ENCODE measurements at regions not wholly inside any gene's neighbourhood (a gene's known extent, or its start where the extent isn't known, plus 50 kb on each side); places are given as distances from the start of the nearest gene placed in this dataset.

DNA sequence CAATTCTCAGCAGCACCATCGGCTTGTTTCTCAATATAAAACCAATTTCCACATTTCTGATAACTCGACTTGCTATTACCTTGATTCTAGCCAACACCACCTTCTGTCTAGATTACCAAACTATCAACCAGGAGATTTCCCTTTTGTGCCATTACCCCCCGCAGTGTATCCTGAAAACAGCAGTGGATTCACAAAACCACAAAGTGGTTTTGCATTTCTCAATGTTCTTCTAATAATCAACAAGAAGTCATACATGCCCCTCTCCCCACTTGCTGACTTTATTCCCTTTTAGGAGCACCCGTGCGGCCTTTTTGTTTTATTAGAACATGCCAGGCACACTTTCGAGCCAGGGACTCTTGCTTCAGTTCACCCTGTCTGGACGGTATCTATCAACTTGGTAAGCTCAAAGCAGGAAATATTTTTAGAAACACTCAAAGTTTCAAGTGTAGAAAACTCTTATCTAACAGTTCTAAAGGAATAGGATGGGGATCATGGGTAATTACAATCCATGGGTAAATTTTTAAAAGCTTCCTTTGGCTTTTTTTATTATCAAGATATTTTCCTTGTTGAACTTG lies 967.4 kb downstream of the EFNB2 start:
- TF ChIP-seq, protein P1, sequence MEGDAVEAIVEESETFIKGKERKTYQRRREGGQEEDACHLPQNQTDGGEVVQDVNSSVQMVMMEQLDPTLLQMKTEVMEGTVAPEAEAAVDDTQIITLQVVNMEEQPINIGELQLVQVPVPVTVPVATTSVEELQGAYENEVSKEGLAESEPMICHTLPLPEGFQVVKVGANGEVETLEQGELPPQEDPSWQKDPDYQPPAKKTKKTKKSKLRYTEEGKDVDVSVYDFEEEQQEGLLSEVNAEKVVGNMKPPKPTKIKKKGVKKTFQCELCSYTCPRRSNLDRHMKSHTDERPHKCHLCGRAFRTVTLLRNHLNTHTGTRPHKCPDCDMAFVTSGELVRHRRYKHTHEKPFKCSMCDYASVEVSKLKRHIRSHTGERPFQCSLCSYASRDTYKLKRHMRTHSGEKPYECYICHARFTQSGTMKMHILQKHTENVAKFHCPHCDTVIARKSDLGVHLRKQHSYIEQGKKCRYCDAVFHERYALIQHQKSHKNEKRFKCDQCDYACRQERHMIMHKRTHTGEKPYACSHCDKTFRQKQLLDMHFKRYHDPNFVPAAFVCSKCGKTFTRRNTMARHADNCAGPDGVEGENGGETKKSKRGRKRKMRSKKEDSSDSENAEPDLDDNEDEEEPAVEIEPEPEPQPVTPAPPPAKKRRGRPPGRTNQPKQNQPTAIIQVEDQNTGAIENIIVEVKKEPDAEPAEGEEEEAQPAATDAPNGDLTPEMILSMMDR (IDR thresholded peaks at IDR 0.05; ENCODE audit: low read depth, low read length, missing control alignments): no peak
- DNase-seq: no peak
- no peak overlapping the region for H3K27ac ChIP-seq
- H3K27me3 ChIP-seq (replicated peaks): no peaks in the 10 kb centered on the region
- H3K36me3 ChIP-seq (replicated peaks): no peaks in the 10 kb centered on the region
- in situ Hi-C loops (cut with HindIII; ENCODE audit: low pct_ligation_motif_present, low sequenced_read_pairs): no loop called here
- H3K4me3 ChIP-seq (ENCODE audit: low read depth, low read length): no peak overlapping the region

DNA sequence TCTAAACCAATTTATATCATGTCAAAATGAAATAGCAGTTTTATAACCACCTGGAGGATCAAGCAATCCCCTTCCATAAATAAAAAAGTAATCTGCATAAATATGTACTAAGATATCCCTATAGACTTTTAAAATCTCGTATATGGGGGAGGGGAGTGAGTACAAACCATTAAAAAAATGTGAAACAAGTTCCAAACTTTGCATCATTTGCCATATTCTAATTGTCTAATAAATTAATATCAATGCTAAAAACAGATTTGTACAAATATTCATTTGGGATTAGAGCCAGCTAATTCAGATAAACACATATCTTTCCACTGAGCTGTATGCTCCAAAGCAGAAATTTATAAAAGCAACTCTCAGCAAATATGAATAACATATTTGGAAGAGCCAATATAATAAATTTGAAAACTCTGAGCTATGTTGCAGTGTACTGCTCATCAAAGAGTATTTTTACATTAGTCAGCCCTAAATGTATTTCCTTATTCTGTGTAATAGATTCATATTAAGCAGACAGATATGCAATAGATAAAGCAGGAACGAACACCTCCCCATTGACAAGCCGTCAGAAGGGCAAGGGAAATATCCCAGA lies 970.2 kb downstream of the EFNB2 start:
- no peak for DNase-seq
- Histone ChIP-seq H3K36me3 (replicated peaks) (no peaks in the 10 kb centered on the region), H3K4me3 (ENCODE audit: low read depth, low read length) (no peak overlapping the region), H3K27me3 (replicated peaks) (no peaks in the 10 kb centered on the region), H3K27ac (no peak overlapping the region)
- TF ChIP-seq, protein P1 (IDR thresholded peaks at IDR 0.05; ENCODE audit: low read depth, low read length, missing control alignments): no peak
- in situ Hi-C loops (cut with HindIII; ENCODE audit: low pct_ligation_motif_present, low sequenced_read_pairs): no loop called here

DNA sequence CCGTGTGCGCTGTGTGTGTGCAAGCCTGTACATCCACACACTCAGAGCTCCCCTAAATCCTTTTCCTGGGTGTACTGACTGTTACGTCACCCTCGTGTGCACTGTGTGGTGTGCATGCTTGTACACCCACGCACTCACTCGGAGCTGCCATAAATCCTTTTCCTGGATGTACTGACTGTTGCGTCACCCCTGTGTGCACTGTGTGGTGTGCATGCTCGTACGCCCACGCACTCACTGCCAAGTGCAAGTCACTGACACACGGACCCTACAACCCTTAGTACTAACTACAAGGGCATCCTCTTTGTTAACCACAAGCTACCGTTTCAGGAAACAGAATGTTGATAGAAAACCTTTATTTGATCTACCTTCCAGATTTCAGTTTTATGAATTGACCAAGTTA lies 983.4 kb downstream of the EFNB2 start:
- no peaks in the 10 kb centered on the region for H3K36me3 ChIP-seq (replicated peaks)
- in situ Hi-C loops (cut with HindIII; ENCODE audit: low pct_ligation_motif_present, low sequenced_read_pairs): no loop called here
- H3K27me3 ChIP-seq (replicated peaks): no peaks in the 10 kb centered on the region
- TF ChIP-seq, protein P1 (IDR thresholded peaks at IDR 0.05; ENCODE audit: low read depth, low read length, missing control alignments): no peak
- DNase-seq: no peak
- H3K4me3 ChIP-seq (ENCODE audit: low read depth, low read length): no peak overlapping the region
- H3K27ac ChIP-seq: no peak overlapping the region

DNA sequence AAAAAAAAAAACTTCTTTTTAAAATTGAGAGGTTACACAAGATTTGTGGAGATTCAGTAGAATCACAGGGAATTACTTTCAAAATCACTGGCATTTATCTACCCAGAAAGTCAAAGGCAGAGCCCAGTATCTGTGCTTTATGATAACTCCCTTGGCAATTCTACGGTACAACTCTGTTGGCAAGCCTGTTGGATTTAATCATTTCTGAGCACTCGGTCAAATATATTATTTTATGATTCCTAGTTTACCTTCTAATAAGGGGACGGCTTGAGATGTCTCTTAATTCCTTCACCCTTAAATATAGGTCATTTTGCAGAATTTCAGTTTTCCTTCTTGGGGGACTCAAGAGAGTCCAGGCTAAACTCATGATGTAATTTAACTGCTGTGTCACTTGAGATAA lies 987.6 kb downstream of the EFNB2 start:
- TF ChIP-seq, protein P1 (IDR thresholded peaks at IDR 0.05; ENCODE audit: low read depth, low read length, missing control alignments): no peak
- no peak for DNase-seq
- H3K36me3 ChIP-seq (replicated peaks): no peaks in the 10 kb centered on the region
- H3K27me3 ChIP-seq (replicated peaks): no peaks in the 10 kb centered on the region
- no peak overlapping the region for H3K27ac ChIP-seq
- H3K4me3 ChIP-seq (ENCODE audit: low read depth, low read length): no peak overlapping the region
- in situ Hi-C loops (cut with HindIII; ENCODE audit: low pct_ligation_motif_present, low sequenced_read_pairs): no loop called here

DNA sequence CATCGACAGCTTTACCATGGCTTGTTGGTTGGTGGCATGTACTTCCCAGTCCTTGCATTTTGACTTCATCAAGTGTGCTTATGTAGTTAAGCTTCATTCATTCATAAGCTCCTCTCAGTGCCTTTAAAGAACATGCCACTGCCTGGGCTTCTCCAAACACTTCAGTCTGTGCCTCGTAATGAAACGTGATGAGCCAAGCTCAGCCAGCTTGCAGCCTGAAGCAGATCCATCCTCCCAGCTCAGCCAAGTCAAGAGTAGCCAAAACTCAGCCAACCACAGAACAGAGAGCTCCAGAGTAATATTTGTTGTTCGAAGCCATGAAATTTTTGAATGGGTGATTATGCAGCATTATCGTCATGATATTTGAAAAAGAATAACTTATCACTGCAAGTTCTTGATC lies 989.7 kb downstream of the EFNB2 start:
- no peak for DNase-seq
- in situ Hi-C loops (cut with HindIII; ENCODE audit: low pct_ligation_motif_present, low sequenced_read_pairs): no loop called here

More for the DNA sequence above, 989.7 kb downstream of the EFNB2 start:
- TF ChIP-seq, protein P1 (IDR thresholded peaks at IDR 0.05; ENCODE audit: low read depth, low read length, missing control alignments): no peak
- Histone ChIP-seq H3K27me3 (replicated peaks) (no peaks in the 10 kb centered on the region), H3K36me3 (replicated peaks) (no peaks in the 10 kb centered on the region), H3K4me3 (ENCODE audit: low read depth, low read length) (no peak overlapping the region), H3K27ac (no peak overlapping the region)

Measured in brain microvascular endothelial cell (primary cell).